Lower leg skin (tissue), 4 donors: ENCODE measurements at regions not wholly inside any gene's neighbourhood (a gene's known extent, or its start where the extent isn't known, plus 50 kb on each side); places are given as distances from the start of the nearest gene placed in this dataset.

Experiments used
- DNase-seq, 2 donors: peaks; one replicate each; pipeline ENCODE4 v3.0.0-alpha.2; 2019; ENCODE audit warnings: low spot score in 2 of 2
- H3K4me3 ChIP-seq: fragments of 200-600 bp; sonication (generic); 2 replicates; pipeline ENCODE4 v1.5.1; 2017; ENCODE audit warnings: mild to moderate bottlenecking, low read depth; ENCODE audit not compliant: poor library complexity, severe bottlenecking
- CTCF ChIP-seq, 3 donors: fragments of 450-650 bp; IDR thresholded peaks; one replicate each; pipeline ENCODE4 v1.5.1; 2016; ENCODE audit warnings: antibody characterized with exemption in 3 of 3, mild to moderate bottlenecking in 3 of 3, moderate library complexity in 2 of 3
- POLR2A ChIP-seq, 2 donors: fragments of 450-650 bp; IDR thresholded peaks; one replicate each; pipeline ENCODE4 v1.6.1; 2016 to 2017; ENCODE audit warnings: antibody characterized with exemption in 2 of 2, mild to moderate bottlenecking in 1 of 2, moderate library complexity in 1 of 2
- WGBS, 2 donors: methylation state at CpG; one replicate each; pipeline ENCODE4 v1.1.5; 2018; 5-methylcytosine and 5-hydroxymethylcytosine counted together
- intact Hi-C: fragments of 100-400 bp; cut with DNase I; formaldehyde crosslinking; loops from one replicate; pipeline ENCODE4 v1.15.0; 2023; ENCODE audit warnings: low total_unique reads

GRCh38 chr9:95764533-95765319 is 110.8 kb upstream of the ERCC6L2 start:
- no peak for DNase-seq
- H3K4me3 ChIP-seq: no peak overlapping the region
- intact Hi-C loops: no loop called here
- no peak for TF ChIP-seq CTCF (IDR thresholded peaks at IDR 0.05)
- no peak for TF ChIP-seq POLR2A (IDR thresholded peaks at IDR 0.05)
- WGBS, 2 donors: 41 to 43% methylated on average over 19 of the region's 19 CpGs

- no peak for DNase-seq
- WGBS, 2 donors: 90 to 91% methylated on average over 2 of the region's 2 CpGs
- intact Hi-C loops: no loop called here
- H3K4me3 ChIP-seq: no peak overlapping the region
- TF ChIP-seq CTCF (IDR thresholded peaks at IDR 0.05): no peak
- no peak for TF ChIP-seq POLR2A (IDR thresholded peaks at IDR 0.05)
Observed at GRCh38 chr9:95763983-95764382, 111.5 kb upstream of the ERCC6L2 start.

- intact Hi-C loops: no loop called here
- H3K4me3 ChIP-seq: no peak overlapping the region
- TF ChIP-seq CTCF (IDR thresholded peaks at IDR 0.05) (no peak), POLR2A (IDR thresholded peaks at IDR 0.05) (no peak)
- 97% methylated on average over 3 of the region's 3 CpGs for WGBS, 2 donors
- no peak for DNase-seq
Observed at GRCh38 chr9:95763006-95763405, 112.5 kb upstream of the ERCC6L2 start.

- WGBS, 2 donors: 83 to 91% methylated on average over 6 of the region's 6 CpGs
- no peak for DNase-seq
- H3K4me3 ChIP-seq: no peak overlapping the region
- intact Hi-C loops: no loop called here
- no peak for TF ChIP-seq POLR2A (IDR thresholded peaks at IDR 0.05)
- TF ChIP-seq CTCF (IDR thresholded peaks at IDR 0.05): no peak
Observed at GRCh38 chr9:95762322-95762721, 113.2 kb upstream of the ERCC6L2 start.

GRCh38 chr9:95760791-95761190 is 114.7 kb upstream of the ERCC6L2 start:
- WGBS, 2 donors: 91 to 92% methylated on average over 8 of the region's 8 CpGs

More at GRCh38 chr9:95760791-95761190, 114.7 kb upstream of the ERCC6L2 start:
- TF ChIP-seq CTCF (IDR thresholded peaks at IDR 0.05) (no peak), POLR2A (IDR thresholded peaks at IDR 0.05) (no peak)
- DNase-seq: no peak
- H3K4me3 ChIP-seq: no peak overlapping the region
- intact Hi-C loops: no loop called here
